ENCODE measurements at regions not wholly inside any gene's neighbourhood (a gene's known extent, or its start where the extent isn't known, plus 50 kb on each side); places are given as distances from the start of the nearest gene placed in this dataset.
"Not testable (repeated sequence)": the region's sequence is repeated elsewhere in the genome, so short reads cannot be mapped to it uniquely, and the experiment has no call there.

DNA sequence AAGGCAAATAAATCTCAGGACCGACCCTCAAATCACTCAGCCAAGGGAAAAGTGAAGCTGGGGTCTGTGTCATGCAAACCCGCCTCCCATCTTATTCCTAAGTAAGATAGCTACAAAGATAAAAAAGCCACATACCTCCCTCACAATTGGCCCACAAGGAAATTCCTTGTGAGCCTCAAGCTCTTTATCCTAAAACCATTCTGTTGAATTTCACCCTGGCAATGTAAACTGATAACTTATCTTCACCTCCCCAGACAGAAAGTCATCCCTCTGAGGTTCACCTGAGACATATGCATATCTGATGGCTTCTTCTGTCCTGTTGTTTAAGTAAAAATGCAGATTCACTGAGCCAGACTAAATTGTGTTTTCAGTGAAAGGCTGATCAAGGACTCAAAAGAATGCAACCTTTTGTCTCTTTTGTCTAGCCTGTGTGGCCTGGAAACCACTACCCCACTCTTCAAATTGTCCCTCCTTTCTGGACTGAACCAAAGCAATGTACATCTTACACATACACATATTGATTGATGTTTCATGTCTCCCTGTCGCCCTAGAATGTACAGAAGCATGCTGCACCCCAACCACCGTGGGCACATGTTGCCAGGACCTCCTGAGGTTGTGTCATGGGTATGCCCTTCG lies 91.3 kb downstream of the MFAP3L start:
- intact Hi-C loops (cut with DNase I): no loop called here
- H3K4me3 ChIP-seq: no peak overlapping the region
- no peaks in the 10 kb centered on the region for H3K36me3 ChIP-seq
- DNase-seq: no peak
- H3K4me1 ChIP-seq: no peaks in the 10 kb centered on the region
- TF ChIP-seq CTCF (IDR thresholded peaks at IDR 0.05) (no peak), POLR2A (IDR thresholded peaks at IDR 0.05) (no peak)
- H3K27ac ChIP-seq: no peak overlapping the region
- ATAC-seq: no peak
- no peaks in the 10 kb centered on the region for H3K27me3 ChIP-seq
- peaks cover 0 to 4% (median 0%) of the 10 kb centered on the region in 12 donors for H3K9me3 ChIP-seq
- WGBS, 4 donors: 77 to 85% (median 81%) methylated on average over 5 of the region's 5 CpGs

GRCh38 chr4:169933531-169933930 lies 92.7 kb downstream of the MFAP3L start:
- H3K36me3 ChIP-seq: no peaks in the 10 kb centered on the region
- ATAC-seq: no peak
- WGBS, 4 donors: 52 to 55% (median 53%) methylated on average over 3 of the region's 3 CpGs
- intact Hi-C loops (cut with DNase I): no loop called here
- H3K4me3 ChIP-seq: no peak overlapping the region
- TF ChIP-seq CTCF (IDR thresholded peaks at IDR 0.05) (no peak), POLR2A (IDR thresholded peaks at IDR 0.05) (no peak)
- H3K9me3 ChIP-seq: peaks cover 0 to 4% (median 0%) of the 10 kb centered on the region in 12 donors
- no peak overlapping the region for H3K27ac ChIP-seq
- no peaks in the 10 kb centered on the region for H3K4me1 ChIP-seq
- peaks cover 0 to 7% (median 0%) of the 10 kb centered on the region in 9 donors for H3K27me3 ChIP-seq
- no peak for DNase-seq

- H3K27me3 ChIP-seq: peaks cover 0 to 10% (median 0%) of the 10 kb centered on the region in 9 donors
- H3K36me3 ChIP-seq: no peaks in the 10 kb centered on the region
- TF ChIP-seq POLR2A (IDR thresholded peaks at IDR 0.05) (no peak), CTCF (IDR thresholded peaks at IDR 0.05) (no peak)
- H3K27ac ChIP-seq: no peak overlapping the region
- H3K4me1 ChIP-seq: no peaks in the 10 kb centered on the region
- H3K4me3 ChIP-seq: no peak overlapping the region
- ATAC-seq (no peak), DNase-seq (no peak)
- H3K9me3 ChIP-seq: peaks cover 0 to 4% (median 0%) of the 10 kb centered on the region in 12 donors
- 81 to 89% (median 88%) methylated on average over 3 of the region's 3 CpGs for WGBS, 4 donors
- intact Hi-C loops (cut with DNase I): no loop called here
Measured at GRCh38 chr4:169931964-169932363, 94.2 kb downstream of the MFAP3L start.

DNA sequence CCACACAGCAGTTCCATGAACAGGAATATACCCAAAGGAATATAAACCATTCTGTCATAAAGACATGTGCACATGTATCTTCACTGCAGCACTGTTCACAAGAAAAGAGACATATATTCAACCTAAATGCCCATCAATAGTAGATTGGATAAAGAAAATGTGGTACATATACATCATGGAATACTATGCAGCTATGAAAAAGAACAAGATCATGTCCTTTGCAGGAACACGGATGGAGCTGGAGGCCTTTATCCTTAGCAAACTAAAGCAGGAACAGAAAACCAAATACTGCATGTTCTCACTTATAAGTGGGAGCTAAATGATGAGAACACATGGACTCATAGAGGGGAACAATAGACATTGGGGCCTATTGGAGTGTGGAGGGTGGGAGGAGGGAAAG lies 95.4 kb downstream of the MFAP3L start:
- peaks cover 0 to 10% (median 0%) of the 10 kb centered on the region in 9 donors for H3K27me3 ChIP-seq
- 64 to 86% (median 74%) methylated on average over 1 of the region's 1 CpG for WGBS, 4 donors
- H3K4me1 ChIP-seq; intact Hi-C loops (cut with DNase I); H3K27ac ChIP-seq; ATAC-seq; H3K36me3 ChIP-seq; DNase-seq; H3K4me3 ChIP-seq; H3K9me3 ChIP-seq: not testable (repeated sequence)

GRCh38 chr4:169927280-169927679 lies 98.9 kb downstream of the MFAP3L start:
- peaks cover 0 to 4% (median 0%) of the 10 kb centered on the region in 12 donors for H3K9me3 ChIP-seq
- no peak overlapping the region for H3K27ac ChIP-seq
- H3K4me1 ChIP-seq: no peaks in the 10 kb centered on the region
- ATAC-seq: no peak
- 61 to 77% (median 76%) methylated on average over 4 of the region's 4 CpGs for WGBS, 4 donors
- H3K36me3 ChIP-seq: no peaks in the 10 kb centered on the region
- intact Hi-C loops (cut with DNase I): no loop called here
- peaks cover 0 to 14% (median 0%) of the 10 kb centered on the region in 9 donors for H3K27me3 ChIP-seq
- TF ChIP-seq POLR2A (IDR thresholded peaks at IDR 0.05) (no peak), CTCF (IDR thresholded peaks at IDR 0.05) (no peak)
- no peak overlapping the region for H3K4me3 ChIP-seq
- no peak for DNase-seq
